Mesenchymal stem cell (in vitro differentiated cells and primary cell): ENCODE measurements at regions not wholly inside any gene's neighbourhood (a gene's known extent, or its start where the extent isn't known, plus 50 kb on each side); places are given as distances from the start of the nearest gene placed in this dataset.

Experiments
- DNase-seq: peaks from one replicate; pipeline ENCODE4 v3.0.0-alpha.2; 2013
- H2AFZ ChIP-seq: one replicate; pipeline ENCODE4 v1.6.1; 2013; ENCODE audit warnings: low read depth, mild to moderate bottlenecking, control low read depth, inconsistent platforms, low read length, moderate library complexity
- H2AK5ac ChIP-seq: 2 replicates; pipeline ENCODE4 v1.6.1; 2013; ENCODE audit warnings: low read length, moderate library complexity, mild to moderate bottlenecking, inconsistent platforms; ENCODE audit not compliant: severe bottlenecking
- H2BK120ac ChIP-seq: one replicate; pipeline ENCODE4 v1.6.1; 2013; ENCODE audit warnings: low read depth, mild to moderate bottlenecking, inconsistent platforms, low read length, moderate library complexity
- H2BK12ac ChIP-seq, 2 experiments: one replicate each; pipeline ENCODE4 v1.6.1; 2013; ENCODE audit warnings: inconsistent platforms in 2 of 2, low read length in 2 of 2, mild to moderate bottlenecking in 2 of 2, moderate library complexity in 2 of 2, control low read depth in 1 of 2
- H2BK15ac ChIP-seq: one replicate; pipeline ENCODE4 v1.6.1; 2013; ENCODE audit warnings: mild to moderate bottlenecking, low read depth, inconsistent platforms; ENCODE audit not compliant: poor library complexity, severe bottlenecking
- H2BK5ac ChIP-seq: 2 replicates; pipeline ENCODE4 v1.6.1; 2013; ENCODE audit warnings: low read depth, mild to moderate bottlenecking, low read length, control low read depth, inconsistent platforms; ENCODE audit not compliant: poor library complexity, severe bottlenecking
- H3K14ac ChIP-seq, 2 experiments: one replicate each; pipeline ENCODE4 v1.6.1; 2013; ENCODE audit warnings: inconsistent platforms in 2 of 2, low read length in 2 of 2, control low read depth in 1 of 2, mild to moderate bottlenecking in 1 of 2, moderate library complexity in 1 of 2
- H3K18ac ChIP-seq, 2 experiments: one replicate each; pipeline ENCODE4 v1.6.1; 2013; ENCODE audit warnings: inconsistent platforms in 2 of 2, low read length in 2 of 2, control low read depth in 1 of 2, low read depth in 1 of 2, mild to moderate bottlenecking in 1 of 2
- H3K23ac ChIP-seq, 2 experiments: one replicate each; pipeline ENCODE4 v1.6.1; 2013; ENCODE audit warnings: inconsistent platforms in 2 of 2, low read length in 2 of 2, mild to moderate bottlenecking in 2 of 2, moderate library complexity in 2 of 2, control low read depth in 1 of 2
- H3K27ac ChIP-seq: 2 replicates; pipeline ENCODE4 v1.5.1; 2013; ENCODE audit warnings: mild to moderate bottlenecking, moderate library complexity, low read length, control low read depth, inconsistent platforms; ENCODE audit not compliant: poor library complexity, severe bottlenecking
- H3K27me3 ChIP-seq, 2 experiments: 2 replicates each; pipeline versions ENCODE4 v1.6.1 to v1.7.0; 2013; ENCODE audit warnings: low read length in 2 of 2, mild to moderate bottlenecking in 2 of 2, moderate library complexity in 2 of 2, control low read depth in 1 of 2, inconsistent platforms in 1 of 2; ENCODE audit not compliant: control insufficient read depth in 1 of 2, insufficient read depth in 1 of 2
- H3K36me3 ChIP-seq, 2 experiments: 2 replicates each; pipeline versions ENCODE4 v1.6.1 to v1.7.0; 2013; ENCODE audit warnings: low read length in 2 of 2, control low read depth in 1 of 2, inconsistent platforms in 1 of 2, low read depth in 1 of 2, mild to moderate bottlenecking in 1 of 2; ENCODE audit not compliant: insufficient read depth in 2 of 2, control insufficient read depth in 1 of 2
- H3K4ac ChIP-seq, 2 experiments: one replicate each; pipeline ENCODE4 v1.6.1; 2013; ENCODE audit warnings: inconsistent platforms in 2 of 2, low read length in 2 of 2, mild to moderate bottlenecking in 2 of 2, moderate library complexity in 2 of 2, control low read depth in 1 of 2, low read depth in 1 of 2
- H3K4me1 ChIP-seq: 2 replicates; pipeline ENCODE4 v1.6.1; 2013; ENCODE audit warnings: low read depth, low read length, control low read depth; ENCODE audit not compliant: control insufficient read depth, insufficient read depth
- H3K4me2 ChIP-seq: 2 replicates; pipeline ENCODE4 v1.6.1; 2013; ENCODE audit warnings: low read length, mild to moderate bottlenecking, inconsistent platforms; ENCODE audit not compliant: poor library complexity, severe bottlenecking
- H3K4me3 ChIP-seq, 2 experiments: 2 replicates each; pipeline versions ENCODE4 v1.5.1 to v1.7.0; 2013; ENCODE audit warnings: low read length in 2 of 2, mild to moderate bottlenecking in 2 of 2, control low read depth in 1 of 2, low read depth in 1 of 2; ENCODE audit not compliant: insufficient read depth in 1 of 2
- H3K79me1 ChIP-seq: replicated peaks from 2 replicates; pipeline ENCODE4 v1.6.1; 2013; ENCODE audit warnings: mild to moderate bottlenecking, control low read depth, low read length, inconsistent platforms; ENCODE audit not compliant: poor library complexity, severe bottlenecking
- H3K9ac ChIP-seq: 2 replicates; pipeline ENCODE4 v1.7.0; 2013; ENCODE audit warnings: mild to moderate bottlenecking, low read length, moderate library complexity
- H3K9me3 ChIP-seq: 2 replicates; pipeline ENCODE4 v1.7.0; 2013; ENCODE audit warnings: mild to moderate bottlenecking, low read length; ENCODE audit not compliant: control insufficient read depth
- H4K8ac ChIP-seq: one replicate; pipeline ENCODE4 v1.6.1; 2013; ENCODE audit warnings: inconsistent platforms, mild to moderate bottlenecking, low read length, moderate library complexity
- H4K91ac ChIP-seq: one replicate; pipeline ENCODE4 v1.6.1; 2013; ENCODE audit warnings: mild to moderate bottlenecking, low read length, inconsistent platforms
- WGBS: methylation state at CpG from one replicate; pipeline ENCODE4 v1.1.7; 2013; ENCODE audit warnings: mixed read lengths; 5-methylcytosine and 5-hydroxymethylcytosine counted together

DNA sequence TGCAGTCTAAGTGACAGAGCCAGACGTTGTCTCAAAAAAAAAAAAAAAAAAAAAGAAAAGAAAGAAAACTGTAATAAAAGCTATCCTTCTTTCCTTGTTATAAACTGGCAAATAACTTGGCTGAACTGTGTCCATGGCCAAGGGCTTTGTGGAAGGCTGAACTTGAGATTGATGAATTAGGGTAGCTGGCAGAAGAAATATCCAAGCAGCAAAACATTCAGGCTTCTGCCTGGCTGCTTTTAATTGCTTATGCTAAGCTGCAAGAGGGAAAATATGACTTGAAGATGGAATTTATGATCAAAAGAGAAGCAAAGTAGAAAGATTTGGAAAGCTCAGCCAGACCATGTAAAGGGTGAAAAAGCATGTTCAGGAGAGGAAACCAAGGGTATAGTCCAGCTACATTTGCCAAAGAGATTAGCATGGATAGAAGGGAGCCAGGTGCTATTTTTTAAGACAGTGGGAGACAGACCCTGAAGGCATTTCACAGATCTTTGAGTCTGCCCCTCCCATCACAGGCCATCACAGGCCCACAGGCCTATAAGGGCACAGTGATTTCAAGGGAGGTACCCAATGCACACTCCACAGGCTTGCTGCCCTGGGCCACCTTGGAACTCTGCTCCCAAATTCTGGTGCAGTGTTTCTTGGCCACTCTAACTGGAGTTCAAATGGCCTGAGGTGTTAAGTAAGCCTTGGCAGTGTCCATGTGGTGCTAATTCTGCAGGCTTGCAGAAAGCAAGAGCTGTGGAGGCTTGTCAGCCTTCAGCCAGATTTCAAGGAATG is 226.0 kb downstream of the AEBP2 start:
- H2BK120ac ChIP-seq: no peak overlapping the region
- no peaks in the 10 kb centered on the region for H3K36me3 ChIP-seq
- no peak overlapping the region for H3K14ac ChIP-seq

DNA sequence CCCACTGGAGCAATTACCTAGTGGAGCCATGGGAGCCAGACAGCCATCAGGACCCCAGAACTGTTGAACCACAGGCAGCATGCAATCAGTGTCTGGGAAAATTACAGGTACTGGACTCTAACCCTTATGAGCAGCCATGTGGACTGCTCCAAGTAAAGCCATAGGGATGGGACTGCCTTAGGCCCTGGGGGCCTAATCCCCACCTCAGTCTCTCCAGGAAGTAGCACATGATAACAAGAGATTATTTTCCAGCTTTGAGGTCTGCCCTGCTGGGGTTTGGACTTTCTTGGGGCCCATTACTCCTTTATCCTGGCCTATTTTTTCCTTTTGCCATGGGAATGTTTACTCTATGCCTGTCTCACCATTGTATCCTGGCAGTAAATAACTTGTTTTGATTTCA is 226.8 kb downstream of the AEBP2 start:
- no peak overlapping the region for H2BK12ac ChIP-seq
- H3K27ac ChIP-seq: no peak overlapping the region
- no peak overlapping the region for H4K91ac ChIP-seq
- H3K18ac ChIP-seq: no peak overlapping the region
- H3K27me3 ChIP-seq: no peaks in the 10 kb centered on the region
- H2AK5ac ChIP-seq: no peak overlapping the region
- no peak overlapping the region for H2BK15ac ChIP-seq
- no peak overlapping the region for H3K4me3 ChIP-seq
- no peak overlapping the region for H3K14ac ChIP-seq
- peak overlapping the region; percentile 16 for H4K8ac ChIP-seq
- no peak overlapping the region for H2BK5ac ChIP-seq
- no peaks in the 10 kb centered on the region for H3K79me1 ChIP-seq
- H3K4me2 ChIP-seq: no peak overlapping the region
- no peak overlapping the region for H2BK120ac ChIP-seq
- no peaks in the 10 kb centered on the region for H3K9me3 ChIP-seq
- no peak overlapping the region for H3K9ac ChIP-seq
- DNase-seq: no peak
- no peak overlapping the region for H3K4ac ChIP-seq
- H3K4me1 ChIP-seq: no peaks in the 10 kb centered on the region
- H3K23ac ChIP-seq: no peak overlapping the region
- H2AFZ ChIP-seq: no peak overlapping the region
- H3K36me3 ChIP-seq: no peaks in the 10 kb centered on the region

More for the DNA sequence above, 226.0 kb downstream of the AEBP2 start:
- Histone ChIP-seq H3K4ac (no peak overlapping the region), H3K27me3 (no peaks in the 10 kb centered on the region), H3K4me2 (no peak overlapping the region), H2BK15ac (no peak overlapping the region), H4K91ac (no peak overlapping the region), H3K27ac (no peak overlapping the region), H2BK5ac (no peak overlapping the region), H2AFZ (no peak overlapping the region), H3K4me3 (no peak overlapping the region), H3K4me1 (no peaks in the 10 kb centered on the region), H2BK12ac (no peak overlapping the region), H3K9ac (no peak overlapping the region), H4K8ac (no peak overlapping the region), H3K18ac (no peak overlapping the region), H3K79me1 (no peaks in the 10 kb centered on the region), H3K23ac (no peak overlapping the region), H3K9me3 (no peaks in the 10 kb centered on the region), H2AK5ac (no peak overlapping the region)
- DNase-seq: no peak
- WGBS: no CpG with 5 or more reads among the region's 1 CpG

DNA sequence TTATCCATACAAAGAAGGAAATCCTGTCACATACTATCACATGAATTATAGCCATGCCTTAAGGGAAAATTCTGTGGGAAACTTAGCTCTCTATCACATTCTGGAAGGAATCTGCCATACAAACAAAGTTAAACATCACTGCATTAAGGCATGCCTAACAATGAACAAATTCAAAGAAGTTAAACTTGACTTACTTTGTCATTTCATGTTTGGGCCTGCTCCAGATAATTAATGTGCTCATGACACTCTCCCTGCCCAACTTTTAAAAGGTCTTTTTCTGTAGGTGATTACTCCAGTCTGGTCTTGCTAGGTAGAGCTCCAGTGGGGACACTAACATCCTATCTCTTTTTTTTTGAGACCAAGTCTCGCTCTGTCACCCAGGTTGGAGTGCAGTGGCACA is 230.5 kb downstream of the AEBP2 start:
- Histone ChIP-seq H2AK5ac (no peak overlapping the region), H3K9ac (no peak overlapping the region), H3K4me2 (no peak overlapping the region), H3K18ac (no peak overlapping the region), H4K91ac (no peak overlapping the region), H4K8ac (no peak overlapping the region), H3K4ac (no peak overlapping the region), H2BK12ac (no peak overlapping the region), H3K79me1 (no peaks in the 10 kb centered on the region), H3K4me3 (no peak overlapping the region), H3K27me3 (no peaks in the 10 kb centered on the region), H3K36me3 (no peaks in the 10 kb centered on the region), H3K4me1 (no peaks in the 10 kb centered on the region), H3K9me3 (no peaks in the 10 kb centered on the region), H2BK5ac (no peak overlapping the region), H2BK15ac (no peak overlapping the region), H3K23ac (no peak overlapping the region), H2AFZ (no peak overlapping the region), H3K27ac (no peak overlapping the region), H2BK120ac (no peak overlapping the region), H3K14ac (no peak overlapping the region)
- no peak for DNase-seq
- 95% methylated on average over 1 of the region's 1 CpG for WGBS

DNA sequence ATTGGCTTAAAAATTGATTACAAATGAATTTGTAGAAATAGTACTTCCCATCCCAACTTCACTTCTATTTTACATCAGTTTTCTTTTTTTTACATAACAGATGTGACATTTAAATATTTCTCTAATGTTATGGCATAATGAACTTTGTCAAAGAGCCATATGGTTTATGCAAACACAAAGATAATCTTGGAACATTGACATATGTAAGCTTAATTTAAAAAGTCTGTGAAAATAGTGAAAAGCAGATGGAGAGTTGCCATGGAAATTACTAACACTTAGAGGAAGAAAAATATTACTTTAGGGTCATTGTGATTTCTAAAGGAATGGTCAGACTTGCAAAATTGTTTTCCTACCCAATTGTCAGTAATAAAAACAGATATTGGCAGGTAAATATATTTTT is 232.4 kb downstream of the AEBP2 start:
- H3K9ac ChIP-seq: no peak overlapping the region
- no peak for DNase-seq
- H3K14ac ChIP-seq: no peak overlapping the region
- H4K91ac ChIP-seq: no peak overlapping the region
- no peaks in the 10 kb centered on the region for H3K27me3 ChIP-seq
- H3K4me1 ChIP-seq: no peaks in the 10 kb centered on the region
- no peaks in the 10 kb centered on the region for H3K9me3 ChIP-seq
- no peak overlapping the region for H2AK5ac ChIP-seq
- H3K4me2 ChIP-seq: no peak overlapping the region
- no peak overlapping the region for H4K8ac ChIP-seq
- H2BK12ac ChIP-seq: no peak overlapping the region
- H2AFZ ChIP-seq: no peak overlapping the region
- H3K27ac ChIP-seq: no peak overlapping the region
- no peak overlapping the region for H2BK15ac ChIP-seq
- H3K4ac ChIP-seq: no peak overlapping the region
- no peaks in the 10 kb centered on the region for H3K79me1 ChIP-seq
- no peak overlapping the region for H3K23ac ChIP-seq
- H3K4me3 ChIP-seq: no peak overlapping the region
- H3K18ac ChIP-seq: no peak overlapping the region
- no peak overlapping the region for H2BK5ac ChIP-seq
- H3K36me3 ChIP-seq: no peaks in the 10 kb centered on the region
- H2BK120ac ChIP-seq: no peak overlapping the region
